Limb (tissue), 2 donors: ENCODE measurements at regions not wholly inside any gene's neighbourhood (a gene's known extent, or its start where the extent isn't known, plus 50 kb on each side); places are given as distances from the start of the nearest gene placed in this dataset.
"Not testable (repeated sequence)": the region's sequence is repeated elsewhere in the genome, so short reads cannot be mapped to it uniquely, and the experiment has no call there.

Experiments used
- DNase-seq, 2 donors: peaks; one replicate each; pipeline ENCODE4 v3.0.0-alpha.2; 2016; ENCODE audit errors: extremely low spot score in 2 of 2

GRCh38 chr5:100232736-100233135 lies 302.4 kb upstream of the FAM174A start:
- no peak for DNase-seq

- no peak for DNase-seq
Observed at GRCh38 chr5:100188778-100189177, 346.4 kb upstream of the FAM174A start.

- no peak for DNase-seq
Observed at GRCh38 chr5:100188339-100188738, 346.8 kb upstream of the FAM174A start.

GRCh38 chr5:100186181-100186580 lies 349.0 kb upstream of the FAM174A start:
- DNase-seq, result no peak

GRCh38 chr5:100182402-100182801 lies 352.8 kb upstream of the FAM174A start:
- DNase-seq, result no peak

- no peak for DNase-seq
Observed at GRCh38 chr5:100175346-100175745, 359.8 kb upstream of the FAM174A start.

- no peak for DNase-seq
Observed at GRCh38 chr5:100165309-100165708, 369.9 kb upstream of the FAM174A start.

GRCh38 chr5:100161868-100162267 lies 373.3 kb upstream of the FAM174A start:
- DNase-seq, result no peak

GRCh38 chr5:100157066-100157465 lies 378.1 kb upstream of the FAM174A start:
- no peak for DNase-seq

GRCh38 chr5:100148239-100148638 lies 386.9 kb upstream of the FAM174A start:
- DNase-seq, result no peak

GRCh38 chr5:100142607-100143006 lies 392.6 kb upstream of the FAM174A start:
- DNase-seq, result no peak

- DNase-seq, result no peak
Observed at GRCh38 chr5:100131161-100131560, 404.0 kb upstream of the FAM174A start.

- DNase-seq, result no peak
Observed at GRCh38 chr5:100130307-100130706, 404.9 kb upstream of the FAM174A start.

- no peak for DNase-seq
Observed at GRCh38 chr5:100119903-100120302, 415.3 kb upstream of the FAM174A start.

GRCh38 chr5:100110497-100110896 lies 424.7 kb upstream of the FAM174A start:
- no peak for DNase-seq

- no peak for DNase-seq
Observed at GRCh38 chr5:100108883-100109282, 426.3 kb upstream of the FAM174A start.

GRCh38 chr5:100103592-100104119 lies 431.5 kb upstream of the FAM174A start:
- DNase-seq, result not testable (repeated sequence)

- DNase-seq, result not testable (repeated sequence)
Observed at GRCh38 chr5:100101466-100101865, 433.7 kb upstream of the FAM174A start.

GRCh38 chr5:100096328-100096727 lies 438.8 kb upstream of the FAM174A start:
- DNase-seq, result not testable (repeated sequence)

- DNase-seq, result not testable (repeated sequence)
Observed at GRCh38 chr5:100080703-100081102, 454.5 kb upstream of the FAM174A start.

- not testable (repeated sequence) for DNase-seq
Observed at GRCh38 chr5:100079163-100079562, 456.0 kb upstream of the FAM174A start.

- not testable (repeated sequence) for DNase-seq
Observed at GRCh38 chr5:100066020-100066419, 469.2 kb upstream of the FAM174A start.

- no peak for DNase-seq
Observed at GRCh38 chr5:100043475-100043874, 491.7 kb upstream of the FAM174A start.

GRCh38 chr5:100026606-100027005 lies 508.6 kb upstream of the FAM174A start:
- no peak for DNase-seq
